Esophagus squamous epithelium (tissue), 5 donors: ENCODE measurements at regions not wholly inside any gene's neighbourhood (a gene's known extent, or its start where the extent isn't known, plus 50 kb on each side); places are given as distances from the start of the nearest gene placed in this dataset.

Experiments
- DNase-seq: peaks from one replicate; lab custom pipeline; 2025; lab: John Stamatoyannopoulos, UW
- H3K27ac ChIP-seq, 4 donors: fragments of 200-600 bp; sonication (generic); one replicate each; pipeline ENCODE4 v1.5.1; 2016 to 2019; ENCODE audit warnings: mild to moderate bottlenecking in 1 of 4
- H3K27me3 ChIP-seq, 4 donors: fragments of 200-600 bp; sonication (generic); 1 replicate in 3 of 4; 2 replicates in 1 of 4; pipeline versions ENCODE4 v1.5.1 to v1.6.0; 2017 to 2021; ENCODE audit warnings: antibody characterized with exemption in 1 of 4
- H3K36me3 ChIP-seq, 3 donors: fragments of 200-600 bp; sonication (generic); one replicate each; pipeline ENCODE4 v1.5.1; 2016 to 2019
- H3K4me1 ChIP-seq, 3 donors: fragments of 200-600 bp; sonication (generic); one replicate each; pipeline ENCODE4 v1.5.1; 2017 to 2019
- H3K4me3 ChIP-seq, 4 donors: fragments of 200-600 bp; sonication (generic); 1 replicate in 3 of 4; 2 replicates in 1 of 4; pipeline ENCODE4 v1.5.1; 2016 to 2019; ENCODE audit warnings: mild to moderate bottlenecking in 2 of 4, moderate library complexity in 1 of 4
- H3K9me3 ChIP-seq, 3 donors: fragments of 200-600 bp; sonication (generic); one replicate each; pipeline ENCODE4 v1.5.1; 2016 to 2019
- POLR2A ChIP-seq, 4 donors: fragments of 450-650 bp; IDR thresholded peaks; one replicate each; pipeline ENCODE4 v1.6.1; 2017; ENCODE audit warnings: antibody characterized with exemption in 4 of 4, mild to moderate bottlenecking in 4 of 4, moderate library complexity in 3 of 4
- WGBS, 2 donors: methylation state at CpG; one replicate each; pipeline ENCODE4 v1.1.5; 2018; 5-methylcytosine and 5-hydroxymethylcytosine counted together
- intact Hi-C: fragments of 100-400 bp; cut with DNase I; formaldehyde crosslinking; loops from one replicate; pipeline ENCODE4 v1.15.0; 2022
- TF ChIP-seq, protein P1 (sequence below), 6 experiments: fragments of 450-650 bp in 4 of 6; fragments of 200-600 bp in 2 of 6; sonication (generic) in 2 of 6; IDR thresholded peaks; one replicate each; pipeline ENCODE4 v1.5.1; 2016 to 2019; ENCODE audit warnings: antibody characterized with exemption in 6 of 6, mild to moderate bottlenecking in 4 of 6, moderate library complexity in 4 of 6
- donor health status: DM: yes; HTN: yes; CAD: no.

- H3K27me3 ChIP-seq = no peaks in the 10 kb centered on the region
- no peaks in the 10 kb centered on the region for H3K36me3 ChIP-seq
- H3K9me3 ChIP-seq = peaks cover 0 to 31% (median 0%) of the 10 kb centered on the region in 3 donors
- intact Hi-C loops = no loop called here
- no peak for DNase-seq
- TF ChIP-seq, protein P1, sequence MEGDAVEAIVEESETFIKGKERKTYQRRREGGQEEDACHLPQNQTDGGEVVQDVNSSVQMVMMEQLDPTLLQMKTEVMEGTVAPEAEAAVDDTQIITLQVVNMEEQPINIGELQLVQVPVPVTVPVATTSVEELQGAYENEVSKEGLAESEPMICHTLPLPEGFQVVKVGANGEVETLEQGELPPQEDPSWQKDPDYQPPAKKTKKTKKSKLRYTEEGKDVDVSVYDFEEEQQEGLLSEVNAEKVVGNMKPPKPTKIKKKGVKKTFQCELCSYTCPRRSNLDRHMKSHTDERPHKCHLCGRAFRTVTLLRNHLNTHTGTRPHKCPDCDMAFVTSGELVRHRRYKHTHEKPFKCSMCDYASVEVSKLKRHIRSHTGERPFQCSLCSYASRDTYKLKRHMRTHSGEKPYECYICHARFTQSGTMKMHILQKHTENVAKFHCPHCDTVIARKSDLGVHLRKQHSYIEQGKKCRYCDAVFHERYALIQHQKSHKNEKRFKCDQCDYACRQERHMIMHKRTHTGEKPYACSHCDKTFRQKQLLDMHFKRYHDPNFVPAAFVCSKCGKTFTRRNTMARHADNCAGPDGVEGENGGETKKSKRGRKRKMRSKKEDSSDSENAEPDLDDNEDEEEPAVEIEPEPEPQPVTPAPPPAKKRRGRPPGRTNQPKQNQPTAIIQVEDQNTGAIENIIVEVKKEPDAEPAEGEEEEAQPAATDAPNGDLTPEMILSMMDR (IDR thresholded peaks at IDR 0.05) = no peak
- TF ChIP-seq POLR2A (IDR thresholded peaks at IDR 0.05) = no peak
- 83 to 93% methylated on average over 10 of the region's 10 CpGs for WGBS, 2 donors
- no peak overlapping the region for H3K27ac ChIP-seq
- no peak overlapping the region for H3K4me3 ChIP-seq
- no peaks in the 10 kb centered on the region for H3K4me1 ChIP-seq
Measured at GRCh38 chr2:5497874-5498273, 194.3 kb upstream of the SOX11 start.

DNA sequence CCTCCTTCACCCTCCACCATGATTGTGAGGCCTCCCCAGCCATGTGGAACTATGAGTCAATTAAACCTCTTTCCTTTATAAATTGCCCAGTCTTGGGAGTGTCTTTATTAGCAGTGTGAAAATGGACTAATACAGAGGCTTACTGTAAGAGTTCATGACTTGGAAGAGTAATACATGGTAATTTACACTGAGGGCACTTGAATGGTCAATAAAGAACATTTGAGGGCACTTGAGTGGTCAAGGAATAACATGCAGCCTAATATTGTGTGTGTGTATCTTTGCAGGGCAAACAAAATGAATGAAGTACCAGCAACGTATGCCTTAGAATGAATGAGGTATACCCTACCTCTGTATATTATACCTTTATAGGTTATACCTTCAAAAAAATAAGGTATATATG, 190.4 kb upstream of the SOX11 start:
- WGBS, 2 donors = 85% methylated on average over 1 of the region's 1 CpG
- peaks cover 0 to 21% (median 0%) of the 10 kb centered on the region in 3 donors for H3K9me3 ChIP-seq
- no peak for TF ChIP-seq POLR2A (IDR thresholded peaks at IDR 0.05)
- TF ChIP-seq, protein P1 (IDR thresholded peaks at IDR 0.05) = no peak
- H3K4me3 ChIP-seq = no peak overlapping the region
- H3K27me3 ChIP-seq = no peaks in the 10 kb centered on the region
- DNase-seq = no peak
- intact Hi-C loops = no loop called here
- H3K27ac ChIP-seq = no peak overlapping the region
- H3K36me3 ChIP-seq = no peaks in the 10 kb centered on the region
- no peaks in the 10 kb centered on the region for H3K4me1 ChIP-seq

DNA sequence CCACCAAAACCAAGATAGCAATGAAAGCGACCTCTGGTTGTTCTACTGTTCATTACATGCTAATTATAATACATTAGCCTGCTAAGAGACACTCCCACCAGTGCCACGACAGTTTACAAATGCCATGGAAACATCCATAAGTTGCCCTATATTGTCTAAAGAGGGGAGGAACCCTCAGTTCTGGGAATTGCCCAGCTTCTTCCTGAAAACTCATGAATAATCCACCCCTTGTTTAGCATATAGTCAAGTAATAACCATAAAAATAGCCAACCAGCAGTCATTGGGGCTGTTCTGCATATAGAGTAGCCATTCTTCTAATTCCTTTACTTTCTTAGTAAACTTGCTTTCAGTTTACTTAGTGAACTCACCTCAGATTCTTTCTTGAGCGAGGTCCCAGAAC, 189.8 kb upstream of the SOX11 start:
- intact Hi-C loops = no loop called here
- no peak overlapping the region for H3K27ac ChIP-seq
- DNase-seq = no peak
- no peak for TF ChIP-seq POLR2A (IDR thresholded peaks at IDR 0.05)
- TF ChIP-seq, protein P1 (IDR thresholded peaks at IDR 0.05) = no peak
- H3K4me3 ChIP-seq = no peak overlapping the region
- no peaks in the 10 kb centered on the region for H3K36me3 ChIP-seq
- WGBS, 2 donors = 52 to 58% methylated on average over 3 of the region's 3 CpGs
- no peaks in the 10 kb centered on the region for H3K4me1 ChIP-seq
- no peaks in the 10 kb centered on the region for H3K27me3 ChIP-seq
- peaks cover 0 to 21% (median 0%) of the 10 kb centered on the region in 3 donors for H3K9me3 ChIP-seq

DNA sequence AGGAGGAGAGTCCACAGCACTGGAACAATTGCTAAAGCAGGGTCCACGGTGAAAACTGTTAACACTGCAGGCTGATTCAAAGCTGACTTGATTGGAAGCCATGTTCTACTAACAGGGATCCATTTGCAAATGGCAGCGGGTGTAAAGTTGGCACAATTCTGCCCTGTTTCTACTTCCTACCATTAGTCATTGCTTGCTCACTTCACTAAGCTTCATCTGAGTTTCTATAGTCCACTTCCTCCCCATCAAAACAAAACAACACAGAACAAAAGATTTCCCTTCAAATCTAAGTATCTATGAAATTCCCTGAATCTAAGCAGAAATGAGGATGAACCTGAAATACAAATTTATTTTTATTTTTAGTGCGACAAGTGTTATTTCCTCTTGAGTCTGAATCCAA, 187.4 kb upstream of the SOX11 start:
- no peak for DNase-seq
- Histone ChIP-seq H3K36me3 (no peaks in the 10 kb centered on the region), H3K4me3 (no peak overlapping the region), H3K27me3 (no peaks in the 10 kb centered on the region), H3K27ac (no peak overlapping the region), H3K9me3 (peaks cover 0 to 7% (median 0%) of the 10 kb centered on the region in 3 donors), H3K4me1 (no peaks in the 10 kb centered on the region)
- WGBS, 2 donors = 65 to 67% methylated on average over 3 of the region's 3 CpGs
- TF ChIP-seq, protein P1 (IDR thresholded peaks at IDR 0.05) = no peak
- TF ChIP-seq POLR2A (IDR thresholded peaks at IDR 0.05) = no peak
- intact Hi-C loops = no loop called here

GRCh38 chr2:5507367-5507766, 184.8 kb upstream of the SOX11 start:
- TF ChIP-seq, protein P1 (IDR thresholded peaks at IDR 0.05) = no peak
- no peak for TF ChIP-seq POLR2A (IDR thresholded peaks at IDR 0.05)
- Histone ChIP-seq H3K36me3 (no peaks in the 10 kb centered on the region), H3K4me3 (no peak overlapping the region), H3K4me1 (no peaks in the 10 kb centered on the region), H3K27ac (no peak overlapping the region), H3K27me3 (no peaks in the 10 kb centered on the region), H3K9me3 (peaks cover 0 to 5% (median 0%) of the 10 kb centered on the region in 3 donors)
- DNase-seq = no peak
- intact Hi-C loops = no loop called here
- 64 to 76% methylated on average over 6 to 7 of the region's 10 CpGs for WGBS, 2 donors
